ENCODE measurements at regions not wholly inside any gene's neighbourhood (a gene's known extent, or its start where the extent isn't known, plus 50 kb on each side); places are given as distances from the start of the nearest gene placed in this dataset.
"Not testable (repeated sequence)": the region's sequence is repeated elsewhere in the genome, so short reads cannot be mapped to it uniquely, and the experiment has no call there.

- not testable (repeated sequence) for TF ChIP-seq CTCF (IDR thresholded peaks at IDR 0.05 in 2 of 3, conservative IDR thresholded peaks at IDR 0.05 in 1 of 3; ENCODE audit: borderline replicate concordance in 1 of 3, insufficient read depth in 1 of 3, low read depth in 2 of 3, low read length in 2 of 3); POLR2A (IDR thresholded peaks at IDR 0.05; ENCODE audit: borderline replicate concordance, extremely low read depth, insufficient read depth, insufficient read length); ZNF274 (IDR thresholded peaks at IDR 0.05; ENCODE audit: low read depth, low read length)
Measured at GRCh38 chr4:170347191-170347590, 257.4 kb upstream of the AADAT start.
